ENCODE measurements at regions not wholly inside any gene's neighbourhood (a gene's known extent, or its start where the extent isn't known, plus 50 kb on each side); places are given as distances from the start of the nearest gene placed in this dataset.
"Not testable (repeated sequence)": the region's sequence is repeated elsewhere in the genome, so short reads cannot be mapped to it uniquely, and the experiment has no call there.

DNA sequence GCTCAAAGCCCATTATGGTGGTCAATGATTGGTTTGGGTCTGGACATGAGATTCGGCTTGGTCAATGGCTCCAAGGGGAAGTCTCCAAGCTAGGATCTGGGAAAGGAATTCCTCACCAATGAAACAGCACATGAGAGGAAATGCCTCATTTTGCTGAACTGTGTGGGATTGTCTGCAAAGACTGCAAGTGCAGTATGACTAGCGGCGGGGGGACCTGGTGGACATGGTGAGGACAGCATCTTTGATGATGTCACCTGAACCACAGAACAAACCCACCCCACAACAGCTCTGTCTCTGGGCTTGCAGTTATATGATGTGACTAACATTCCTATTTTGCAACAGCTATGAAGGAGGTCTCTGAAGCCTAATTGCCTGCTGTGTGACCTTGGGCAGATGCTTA, 50.6 kb upstream of the NKD1 start:
- no peak overlapping the region for H3K4me3 ChIP-seq (ENCODE audit: low read depth in 1 of 3, low read length in 3 of 3)
- no peaks in the 10 kb centered on the region for H3K4me1 ChIP-seq (ENCODE audit: control insufficient read depth in 3 of 3, insufficient read depth in 2 of 3, low read depth in 1 of 3, low read length in 2 of 3)
- H3K36me3 ChIP-seq (ENCODE audit: control insufficient read depth in 3 of 3, insufficient read depth in 2 of 3, low read depth in 1 of 3, low read length in 3 of 3): no peaks in the 10 kb centered on the region
- FAIRE-seq (no peak), DNase-seq (no peak)
- no peaks in the 10 kb centered on the region for H3K27me3 ChIP-seq (ENCODE audit: control insufficient read depth in 3 of 3, insufficient read depth in 3 of 3, low read length in 3 of 3)
- 80 to 92% (median 85%) methylated on average over 3 of the region's 3 CpGs for WGBS, 3 donors
- H3K27ac ChIP-seq (ENCODE audit: low read depth in 1 of 3, low read length in 2 of 3): no peak overlapping the region
- peaks cover 0 to 2% of the 10 kb centered on the region in 2 donors for H3K9me3 ChIP-seq (ENCODE audit: control insufficient read depth in 2 of 2, insufficient read depth in 1 of 2, low read depth in 1 of 2, low read length in 1 of 2)

DNA sequence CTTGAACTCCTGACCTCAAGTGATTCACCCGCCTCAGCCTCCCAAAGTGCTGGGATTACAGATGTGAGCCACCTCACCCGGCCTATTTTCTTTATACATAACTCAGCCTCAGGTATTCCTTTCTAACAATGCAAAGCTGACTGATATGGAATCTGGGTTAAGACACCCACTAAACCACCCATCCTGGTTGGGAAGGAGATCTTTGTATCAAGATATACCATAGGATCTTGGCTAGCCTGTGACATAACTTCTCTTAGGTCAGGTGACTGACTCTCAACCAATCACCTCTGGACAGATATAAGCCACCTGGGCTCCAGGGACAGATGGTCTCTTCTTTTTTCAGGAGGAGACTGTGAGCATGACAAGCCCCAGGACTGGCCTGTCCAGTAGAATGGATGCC, 51.2 kb upstream of the NKD1 start:
- DNase-seq (no peak), FAIRE-seq (no peak)
- H3K27me3 ChIP-seq (ENCODE audit: control insufficient read depth in 3 of 3, insufficient read depth in 3 of 3, low read length in 3 of 3): no peaks in the 10 kb centered on the region
- H3K27ac ChIP-seq (ENCODE audit: low read depth in 1 of 3, low read length in 2 of 3): no peak overlapping the region
- H3K36me3 ChIP-seq (ENCODE audit: control insufficient read depth in 3 of 3, insufficient read depth in 2 of 3, low read depth in 1 of 3, low read length in 3 of 3): no peaks in the 10 kb centered on the region
- H3K4me3 ChIP-seq (ENCODE audit: low read depth in 1 of 3, low read length in 3 of 3): no peak overlapping the region
- 86 to 100% (median 93%) methylated on average over 2 of the region's 2 CpGs for WGBS, 3 donors
- no peaks in the 10 kb centered on the region for H3K4me1 ChIP-seq (ENCODE audit: control insufficient read depth in 3 of 3, insufficient read depth in 2 of 3, low read depth in 1 of 3, low read length in 2 of 3)
- peaks cover 0 to 2% of the 10 kb centered on the region in 2 donors for H3K9me3 ChIP-seq (ENCODE audit: control insufficient read depth in 2 of 2, insufficient read depth in 1 of 2, low read depth in 1 of 2, low read length in 1 of 2)

DNA sequence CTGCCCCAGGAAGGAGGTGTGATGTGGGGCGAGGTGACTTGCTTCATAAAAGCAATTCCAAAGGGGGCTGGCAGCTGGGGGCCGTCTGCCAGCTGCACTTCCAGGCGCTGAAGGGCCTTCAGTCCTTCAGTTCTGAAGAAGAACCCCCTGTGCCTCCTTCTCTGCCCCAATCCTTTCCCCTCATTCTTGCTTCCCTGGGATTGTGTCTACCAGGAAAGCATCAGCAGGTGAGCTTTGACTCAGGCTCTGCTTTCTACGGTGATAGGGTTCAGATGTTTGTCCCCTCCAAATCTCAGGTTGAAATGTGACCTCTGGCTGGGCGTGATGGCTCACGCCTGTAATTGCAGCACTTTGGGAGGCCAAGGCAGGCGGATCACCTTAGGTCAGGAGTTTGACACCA, 52.5 kb upstream of the NKD1 start:
- 37 to 75% (median 61%) methylated on average over 7 of the region's 7 CpGs for WGBS, 3 donors
- no peak for FAIRE-seq
- no peak for DNase-seq
- no peaks in the 10 kb centered on the region for H3K9me3 ChIP-seq (ENCODE audit: control insufficient read depth in 2 of 2, insufficient read depth in 1 of 2, low read depth in 1 of 2, low read length in 1 of 2)
- no peaks in the 10 kb centered on the region for H3K27me3 ChIP-seq (ENCODE audit: control insufficient read depth in 3 of 3, insufficient read depth in 3 of 3, low read length in 3 of 3)
- H3K4me1 ChIP-seq (ENCODE audit: control insufficient read depth in 3 of 3, insufficient read depth in 2 of 3, low read depth in 1 of 3, low read length in 2 of 3): no peaks in the 10 kb centered on the region
- H3K36me3 ChIP-seq (ENCODE audit: control insufficient read depth in 3 of 3, insufficient read depth in 2 of 3, low read depth in 1 of 3, low read length in 3 of 3): no peaks in the 10 kb centered on the region
- no peak overlapping the region for H3K27ac ChIP-seq (ENCODE audit: low read depth in 1 of 3, low read length in 2 of 3)
- H3K4me3 ChIP-seq (ENCODE audit: low read depth in 1 of 3, low read length in 3 of 3): no peak overlapping the region

DNA sequence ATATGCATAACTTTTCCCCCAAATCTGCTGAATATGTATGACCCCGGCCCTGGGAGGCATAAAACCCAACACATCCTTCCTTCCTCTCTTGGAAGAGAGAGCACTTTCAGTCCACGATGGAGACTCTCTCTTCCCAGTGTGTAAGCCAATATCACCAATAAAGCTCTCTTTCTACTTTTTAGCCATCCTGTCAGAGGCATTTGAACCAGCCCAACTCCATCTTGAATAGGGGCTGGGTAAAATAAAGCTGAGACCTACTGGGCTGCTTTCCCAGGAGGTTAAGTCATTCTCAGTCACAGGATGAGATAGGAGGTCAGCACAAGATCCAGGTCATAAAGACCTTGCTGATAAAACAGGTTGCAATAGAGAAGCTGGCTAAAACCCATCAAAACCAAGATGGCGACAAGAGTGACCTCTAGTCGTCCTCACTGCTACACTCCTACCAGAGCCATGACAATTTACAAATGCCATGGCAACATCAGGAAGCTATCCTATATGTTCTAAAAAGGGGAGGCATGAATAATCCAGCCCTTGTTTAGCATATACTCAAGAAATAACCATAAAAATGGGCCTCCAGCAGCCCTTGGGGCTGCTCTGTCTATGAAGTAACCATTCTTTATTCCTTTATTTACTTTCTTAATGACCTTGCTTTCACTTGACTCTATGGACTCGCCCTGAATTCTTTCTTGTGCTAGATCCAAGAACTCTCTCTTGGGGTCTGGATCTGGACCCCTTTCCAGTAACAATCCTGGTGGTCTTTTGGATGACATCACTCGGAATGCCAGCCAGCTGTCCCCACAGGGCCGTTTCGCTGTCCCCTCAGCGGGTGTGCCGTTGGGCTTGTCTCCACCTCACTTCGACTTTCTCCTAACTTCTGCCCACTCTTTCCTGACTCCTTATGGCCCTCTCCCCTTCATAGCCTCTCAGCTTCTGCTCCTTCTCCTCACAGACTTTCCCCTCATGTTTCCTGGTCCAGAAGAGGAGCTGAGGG, 53.4 kb upstream of the NKD1 start:
- H3K27ac ChIP-seq (ENCODE audit: low read depth in 1 of 3, low read length in 2 of 3): no peak overlapping the region
- no peaks in the 10 kb centered on the region for H3K27me3 ChIP-seq (ENCODE audit: control insufficient read depth in 3 of 3, insufficient read depth in 3 of 3, low read length in 3 of 3)
- no peaks in the 10 kb centered on the region for H3K36me3 ChIP-seq (ENCODE audit: control insufficient read depth in 3 of 3, insufficient read depth in 2 of 3, low read depth in 1 of 3, low read length in 3 of 3)
- DNase-seq: no peak
- no peak for FAIRE-seq
- H3K4me3 ChIP-seq (ENCODE audit: low read depth in 1 of 3, low read length in 3 of 3): no peak overlapping the region
- no peaks in the 10 kb centered on the region for H3K4me1 ChIP-seq (ENCODE audit: control insufficient read depth in 3 of 3, insufficient read depth in 2 of 3, low read depth in 1 of 3, low read length in 2 of 3)
- peaks cover 0 to 2% of the 10 kb centered on the region in 2 donors for H3K9me3 ChIP-seq (ENCODE audit: control insufficient read depth in 2 of 2, insufficient read depth in 1 of 2, low read depth in 1 of 2, low read length in 1 of 2)
- 84 to 88% (median 85%) methylated on average over 11 of the region's 11 CpGs for WGBS, 3 donors

DNA sequence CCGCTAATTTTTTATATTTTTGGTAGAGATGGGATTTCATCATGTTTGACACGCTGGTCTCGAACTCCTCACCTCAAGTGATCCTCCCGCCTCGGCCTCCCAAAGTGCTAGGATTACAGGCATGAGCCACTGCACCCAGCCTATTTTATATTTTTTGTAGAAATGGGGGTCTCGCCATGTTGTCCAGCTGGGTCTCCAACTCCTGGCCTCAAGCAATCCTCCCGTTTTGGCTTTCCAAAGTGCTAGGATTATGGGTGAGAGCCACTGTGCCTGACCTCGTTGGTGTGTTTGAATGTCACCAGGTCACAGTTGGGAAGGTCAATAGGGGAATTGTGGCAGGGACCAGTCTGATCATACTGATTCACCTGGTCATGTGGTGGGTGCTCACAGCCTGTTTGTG, 56.7 kb upstream of the NKD1 start:
- H3K4me1 ChIP-seq (ENCODE audit: control insufficient read depth in 3 of 3, insufficient read depth in 2 of 3, low read depth in 1 of 3, low read length in 2 of 3): no peaks in the 10 kb centered on the region
- no peaks in the 10 kb centered on the region for H3K27me3 ChIP-seq (ENCODE audit: control insufficient read depth in 3 of 3, insufficient read depth in 3 of 3, low read length in 3 of 3)
- DNase-seq (no peak), FAIRE-seq (no peak)
- no peaks in the 10 kb centered on the region for H3K36me3 ChIP-seq (ENCODE audit: control insufficient read depth in 3 of 3, insufficient read depth in 2 of 3, low read depth in 1 of 3, low read length in 3 of 3)
- no peak overlapping the region for H3K27ac ChIP-seq (ENCODE audit: low read depth in 1 of 3, low read length in 2 of 3)
- no peak overlapping the region for H3K4me3 ChIP-seq (ENCODE audit: low read depth in 1 of 3, low read length in 3 of 3)
- H3K9me3 ChIP-seq (ENCODE audit: control insufficient read depth in 2 of 2, insufficient read depth in 1 of 2, low read depth in 1 of 2, low read length in 1 of 2): peaks cover 0 to 2% of the 10 kb centered on the region in 2 donors
- WGBS, 3 donors: 83 to 90% (median 89%) methylated on average over 8 of the region's 8 CpGs

DNA sequence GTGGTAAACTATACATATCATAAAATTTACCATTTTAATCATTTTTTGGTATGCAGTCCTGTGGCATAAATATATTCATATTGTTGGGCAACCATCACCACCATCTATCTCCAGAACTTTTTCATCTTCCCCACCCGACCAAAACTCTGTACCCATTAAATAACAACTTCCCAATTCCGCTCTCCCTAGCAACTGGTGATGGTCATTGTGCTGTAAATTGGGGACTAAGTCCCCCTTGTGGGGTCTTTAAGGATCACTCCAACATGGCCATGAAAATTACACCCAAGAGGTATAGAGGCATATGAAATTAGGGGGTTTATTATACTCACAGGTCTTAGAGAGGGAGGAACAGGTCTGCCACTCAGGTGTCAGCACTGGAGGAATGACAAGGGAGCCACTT, 57.4 kb upstream of the NKD1 start:
- Histone ChIP-seq H3K27ac (ENCODE audit: low read depth in 1 of 3, low read length in 2 of 3) (no peak overlapping the region), H3K36me3 (ENCODE audit: control insufficient read depth in 3 of 3, insufficient read depth in 2 of 3, low read depth in 1 of 3, low read length in 3 of 3) (no peaks in the 10 kb centered on the region), H3K4me1 (ENCODE audit: control insufficient read depth in 3 of 3, insufficient read depth in 2 of 3, low read depth in 1 of 3, low read length in 2 of 3) (no peaks in the 10 kb centered on the region), H3K4me3 (ENCODE audit: low read depth in 1 of 3, low read length in 3 of 3) (no peak overlapping the region), H3K9me3 (ENCODE audit: control insufficient read depth in 2 of 2, insufficient read depth in 1 of 2, low read depth in 1 of 2, low read length in 1 of 2) (peaks cover 0 to 2% of the 10 kb centered on the region in 2 donors), H3K27me3 (ENCODE audit: control insufficient read depth in 3 of 3, insufficient read depth in 3 of 3, low read length in 3 of 3) (no peaks in the 10 kb centered on the region)
- DNase-seq (no peak), FAIRE-seq (no peak)
- WGBS, 3 donors: 86 to 96% (median 88%) methylated on average over 2 of the region's 2 CpGs

DNA sequence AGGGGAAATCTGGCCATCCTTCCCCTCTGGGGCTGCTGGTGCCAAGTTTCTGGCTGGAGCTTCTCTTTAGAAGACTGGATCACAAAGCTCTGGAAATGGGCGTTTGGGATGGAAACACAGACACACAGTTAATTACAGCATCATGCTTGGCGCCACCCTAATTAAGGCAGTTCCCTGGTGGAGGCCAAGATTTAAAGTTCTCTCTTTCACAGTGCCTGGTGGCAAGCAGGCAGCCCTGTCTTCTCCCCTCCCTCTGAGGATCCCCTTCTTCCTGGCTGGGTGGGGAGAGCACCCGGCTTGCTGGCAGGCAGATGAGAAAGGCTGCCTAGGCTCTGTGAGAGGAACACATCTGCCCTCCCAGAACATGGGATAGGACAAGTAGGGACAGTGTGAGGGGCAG, 59.0 kb upstream of the NKD1 start:
- no peak overlapping the region for H3K27ac ChIP-seq (ENCODE audit: low read depth in 1 of 3, low read length in 2 of 3)
- H3K36me3 ChIP-seq (ENCODE audit: control insufficient read depth in 3 of 3, insufficient read depth in 2 of 3, low read depth in 1 of 3, low read length in 3 of 3): no peaks in the 10 kb centered on the region
- 66 to 81% (median 67%) methylated on average over 3 of the region's 3 CpGs for WGBS, 3 donors
- no peak overlapping the region for H3K4me3 ChIP-seq (ENCODE audit: low read depth in 1 of 3, low read length in 3 of 3)
- H3K4me1 ChIP-seq (ENCODE audit: control insufficient read depth in 3 of 3, insufficient read depth in 2 of 3, low read depth in 1 of 3, low read length in 2 of 3): no peaks in the 10 kb centered on the region
- FAIRE-seq (no peak), DNase-seq (no peak)
- peaks cover 0 to 2% (median 0%) of the 10 kb centered on the region in 3 donors for H3K27me3 ChIP-seq (ENCODE audit: control insufficient read depth in 3 of 3, insufficient read depth in 3 of 3, low read length in 3 of 3)
- H3K9me3 ChIP-seq (ENCODE audit: control insufficient read depth in 2 of 2, insufficient read depth in 1 of 2, low read depth in 1 of 2, low read length in 1 of 2): peaks cover 0 to 2% of the 10 kb centered on the region in 2 donors

DNA sequence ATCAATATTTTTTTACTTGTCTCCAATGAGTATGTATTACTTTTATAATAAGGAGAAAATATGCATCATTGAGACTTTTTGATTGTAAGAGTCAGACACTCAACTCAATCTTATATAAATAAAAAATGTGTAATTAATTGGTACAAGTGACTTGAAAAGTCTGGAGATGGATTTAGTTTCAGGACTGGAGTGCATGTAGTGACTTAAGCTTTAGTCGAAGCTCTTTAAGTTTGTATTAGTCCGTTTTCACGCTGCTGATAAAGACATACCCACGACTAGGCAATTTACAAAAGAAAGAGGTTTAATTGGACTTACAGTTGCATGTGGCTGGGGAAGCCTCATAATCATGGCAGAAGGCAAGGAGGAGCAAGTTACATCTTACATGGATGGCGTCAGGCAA, 60.7 kb upstream of the NKD1 start:
- no peak for FAIRE-seq
- Histone ChIP-seq H3K27me3 (ENCODE audit: control insufficient read depth in 3 of 3, insufficient read depth in 3 of 3, low read length in 3 of 3) (peaks cover 0 to 3% (median 0%) of the 10 kb centered on the region in 3 donors), H3K4me1 (ENCODE audit: control insufficient read depth in 3 of 3, insufficient read depth in 2 of 3, low read depth in 1 of 3, low read length in 2 of 3) (no peaks in the 10 kb centered on the region), H3K9me3 (ENCODE audit: control insufficient read depth in 2 of 2, insufficient read depth in 1 of 2, low read depth in 1 of 2, low read length in 1 of 2) (peaks cover 0 to 2% of the 10 kb centered on the region in 2 donors), H3K4me3 (ENCODE audit: low read depth in 1 of 3, low read length in 3 of 3) (no peak overlapping the region), H3K36me3 (ENCODE audit: control insufficient read depth in 3 of 3, insufficient read depth in 2 of 3, low read depth in 1 of 3, low read length in 3 of 3) (no peaks in the 10 kb centered on the region), H3K27ac (ENCODE audit: low read depth in 1 of 3, low read length in 2 of 3) (no peak overlapping the region)
- WGBS, 3 donors: 77 to 89% (median 85%) methylated on average over 5 of the region's 5 CpGs
- no peak for DNase-seq

DNA sequence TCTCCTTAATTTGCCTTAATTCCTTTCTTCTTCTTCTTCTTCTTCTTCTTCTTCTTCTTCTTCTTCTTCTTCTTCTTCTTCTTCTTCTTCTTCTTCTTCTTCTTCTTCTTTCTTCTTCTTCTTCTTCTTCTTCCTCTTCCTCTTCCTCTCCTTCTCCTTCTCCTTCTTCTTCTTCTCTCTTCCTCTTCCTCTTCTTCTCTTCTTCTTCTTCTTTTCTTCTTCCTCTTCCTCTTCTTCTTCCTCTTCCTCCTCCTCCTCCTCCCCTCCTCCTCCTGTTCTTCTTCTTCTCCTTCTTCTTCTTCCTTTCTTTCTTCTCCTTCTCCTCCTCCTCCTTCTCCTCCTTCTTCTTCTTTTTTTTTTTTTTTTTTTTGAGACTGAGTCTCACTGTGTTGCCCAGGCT, 62.0 kb upstream of the NKD1 start:
- H3K27ac ChIP-seq (ENCODE audit: low read depth in 1 of 3, low read length in 2 of 3); FAIRE-seq; H3K4me3 ChIP-seq (ENCODE audit: low read depth in 1 of 3, low read length in 3 of 3): not testable (repeated sequence)

More for the DNA sequence above, 62.0 kb upstream of the NKD1 start:
- H3K9me3 ChIP-seq (ENCODE audit: control insufficient read depth in 2 of 2, insufficient read depth in 1 of 2, low read depth in 1 of 2, low read length in 1 of 2); H3K4me1 ChIP-seq (ENCODE audit: control insufficient read depth in 3 of 3, insufficient read depth in 2 of 3, low read depth in 1 of 3, low read length in 2 of 3); H3K27me3 ChIP-seq (ENCODE audit: control insufficient read depth in 3 of 3, insufficient read depth in 3 of 3, low read length in 3 of 3); DNase-seq; H3K36me3 ChIP-seq (ENCODE audit: control insufficient read depth in 3 of 3, insufficient read depth in 2 of 3, low read depth in 1 of 3, low read length in 3 of 3): not testable (repeated sequence)
